ENCODE measurements at regions not wholly inside any gene's neighbourhood (a gene's known extent, or its start where the extent isn't known, plus 50 kb on each side); places are given as distances from the start of the nearest gene placed in this dataset.

- TF ChIP-seq TEAD4 (IDR thresholded peaks at IDR 0.05) (no peak), TAF1 (IDR thresholded peaks at IDR 0.05; ENCODE audit: low read depth) (no peak), EP300 (IDR thresholded peaks at IDR 0.05; ENCODE audit: borderline replicate concordance) (no peak), CREB1 (IDR thresholded peaks at IDR 0.05; ENCODE audit: low read depth) (no peak), MAX (IDR thresholded peaks at IDR 0.05) (no peak), TCF12 (IDR thresholded peaks at IDR 0.05; ENCODE audit: low read depth) (no peak), REST (IDR thresholded peaks at IDR 0.05; ENCODE audit: low read depth) (no peak), YY1 (IDR thresholded peaks at IDR 0.05; ENCODE audit: low read depth) (no peak), CEBPB (IDR thresholded peaks at IDR 0.05) (no peak), RAD21 (IDR thresholded peaks at IDR 0.05; ENCODE audit: low read depth) (no peak), USF1 (IDR thresholded peaks at IDR 0.05) (no peak)
Measured at GRCh38 chr13:75197803-75198202, 284.2 kb downstream of the TBC1D4 start.

Data from Ishikawa (cell line).